Suprapubic skin (tissue), 4 donors: ENCODE measurements at regions not wholly inside any gene's neighbourhood (a gene's known extent, or its start where the extent isn't known, plus 50 kb on each side); places are given as distances from the start of the nearest gene placed in this dataset.

Experiments used
- POLR2A ChIP-seq, 2 donors: fragments of 450-650 bp; IDR thresholded peaks; one replicate each; pipeline ENCODE4 v1.6.1; 2017; ENCODE audit warnings: antibody characterized with exemption in 2 of 2, mild to moderate bottlenecking in 2 of 2, moderate library complexity in 2 of 2
- POLR2AphosphoS5 ChIP-seq, 3 donors: sonication (generic); formaldehyde crosslinking; IDR thresholded peaks; one replicate each; pipeline ENCODE4 v1.6.1; 2017; ENCODE audit warnings: antibody characterized with exemption in 3 of 3
- TF ChIP-seq, protein P1 (sequence below), 2 donors: fragments of 200-600 bp in 1 of 2; fragments of 450-650 bp in 1 of 2; sonication (generic) in 1 of 2; IDR thresholded peaks; one replicate each; pipeline ENCODE4 v1.5.1; 2016 to 2019; ENCODE audit warnings: antibody characterized with exemption in 2 of 2, mild to moderate bottlenecking in 1 of 2, moderate library complexity in 1 of 2

DNA sequence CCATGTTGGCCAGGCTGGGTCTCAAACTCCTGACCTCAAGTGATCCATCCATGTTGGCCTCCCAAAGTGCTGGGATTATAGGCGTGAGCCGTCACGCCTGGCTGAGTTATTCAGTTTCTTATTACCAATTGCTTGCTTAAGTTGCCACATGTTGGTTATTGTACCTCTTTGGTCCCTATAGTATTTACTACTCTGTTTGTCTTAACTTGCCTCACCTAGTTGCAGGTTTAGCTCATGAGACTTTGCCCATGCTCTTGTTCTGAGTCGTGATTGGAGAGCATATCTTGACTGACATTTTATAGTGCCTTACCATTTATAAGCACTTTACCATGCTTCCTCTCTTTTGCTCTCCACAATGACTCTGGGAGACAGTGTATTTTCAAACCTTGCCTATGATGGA lies 134.2 kb upstream of the HDGFL1 start:
- TF ChIP-seq POLR2A (IDR thresholded peaks at IDR 0.05) (no peak), POLR2AphosphoS5 (IDR thresholded peaks at IDR 0.05) (no peak)
- TF ChIP-seq, protein P1, sequence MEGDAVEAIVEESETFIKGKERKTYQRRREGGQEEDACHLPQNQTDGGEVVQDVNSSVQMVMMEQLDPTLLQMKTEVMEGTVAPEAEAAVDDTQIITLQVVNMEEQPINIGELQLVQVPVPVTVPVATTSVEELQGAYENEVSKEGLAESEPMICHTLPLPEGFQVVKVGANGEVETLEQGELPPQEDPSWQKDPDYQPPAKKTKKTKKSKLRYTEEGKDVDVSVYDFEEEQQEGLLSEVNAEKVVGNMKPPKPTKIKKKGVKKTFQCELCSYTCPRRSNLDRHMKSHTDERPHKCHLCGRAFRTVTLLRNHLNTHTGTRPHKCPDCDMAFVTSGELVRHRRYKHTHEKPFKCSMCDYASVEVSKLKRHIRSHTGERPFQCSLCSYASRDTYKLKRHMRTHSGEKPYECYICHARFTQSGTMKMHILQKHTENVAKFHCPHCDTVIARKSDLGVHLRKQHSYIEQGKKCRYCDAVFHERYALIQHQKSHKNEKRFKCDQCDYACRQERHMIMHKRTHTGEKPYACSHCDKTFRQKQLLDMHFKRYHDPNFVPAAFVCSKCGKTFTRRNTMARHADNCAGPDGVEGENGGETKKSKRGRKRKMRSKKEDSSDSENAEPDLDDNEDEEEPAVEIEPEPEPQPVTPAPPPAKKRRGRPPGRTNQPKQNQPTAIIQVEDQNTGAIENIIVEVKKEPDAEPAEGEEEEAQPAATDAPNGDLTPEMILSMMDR (IDR thresholded peaks at IDR 0.05): no peak
